ENCODE measurements at regions not wholly inside any gene's neighbourhood (a gene's known extent, or its start where the extent isn't known, plus 50 kb on each side); places are given as distances from the start of the nearest gene placed in this dataset.

DNA sequence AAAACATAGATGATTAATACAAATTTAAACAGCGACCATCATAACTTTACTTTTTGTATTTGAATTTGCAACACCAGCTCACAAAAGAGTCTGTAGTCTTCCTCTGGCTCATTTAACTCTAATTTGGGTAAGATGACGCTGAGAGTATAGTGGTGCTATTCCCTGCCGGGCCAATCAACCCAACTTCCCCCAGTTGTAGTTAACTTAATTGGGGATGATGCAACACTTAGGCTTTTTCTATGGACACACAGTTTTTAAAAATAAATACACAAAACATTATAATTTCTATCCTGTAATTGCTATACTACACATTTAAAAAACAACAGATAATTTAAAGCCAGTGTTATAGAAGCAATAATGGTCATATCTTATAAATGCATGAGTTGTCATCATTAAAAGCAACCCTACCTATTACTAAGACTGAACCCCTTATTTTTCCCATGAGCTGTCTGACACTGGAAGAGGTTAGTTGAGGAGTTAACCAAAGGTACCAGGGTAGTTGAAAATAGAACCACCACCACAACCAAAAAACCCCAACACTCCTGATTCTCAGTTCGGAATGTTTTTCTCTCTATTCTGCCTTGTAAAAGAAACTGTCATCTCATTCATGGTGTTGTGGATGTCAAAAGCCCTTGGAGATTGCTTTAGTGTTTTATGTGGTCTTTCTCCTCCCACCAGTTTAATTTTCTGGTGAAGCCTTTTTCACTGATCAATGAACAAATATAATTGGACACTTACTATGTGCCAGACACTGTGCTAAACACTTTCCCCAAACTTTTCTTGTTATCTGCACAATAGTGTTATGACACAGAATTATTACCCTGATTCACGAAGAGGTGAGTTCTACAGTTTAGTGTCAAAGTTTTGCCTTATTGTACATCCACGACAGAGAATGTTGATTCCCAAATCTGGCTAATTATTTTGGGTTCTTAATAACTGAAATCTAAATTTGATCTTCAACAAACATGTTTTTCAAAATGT, 61.5 kb upstream of the RAPGEF2 start:
- no peak for DNase-seq

DNA sequence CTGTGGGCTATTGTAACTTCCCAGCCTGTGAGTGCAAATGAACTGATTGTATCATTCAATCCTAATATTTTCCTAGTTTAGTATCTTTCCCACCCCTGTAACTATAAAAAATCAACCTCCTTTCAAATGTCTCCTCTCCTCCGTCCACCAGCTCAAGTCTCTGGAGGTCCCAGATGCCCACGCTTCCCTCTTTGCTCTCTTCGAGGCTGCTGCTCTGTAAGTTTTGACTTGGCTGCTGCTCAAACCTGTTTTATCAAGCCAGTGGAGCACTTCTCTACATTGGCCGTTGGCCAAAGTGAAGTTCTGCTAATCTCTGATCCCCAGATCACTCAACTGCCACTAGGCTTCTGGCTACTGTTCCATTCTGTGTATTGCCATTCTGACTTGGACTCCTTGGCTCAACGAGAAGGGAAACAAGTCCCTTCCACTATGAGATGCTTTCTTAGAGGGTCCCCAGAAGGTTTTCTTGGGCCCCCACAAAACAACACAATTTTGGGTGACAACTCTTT, 60.7 kb upstream of the RAPGEF2 start:
- peak in 2 of 3 donors; percentile 10 to 16 for DNase-seq

DNA sequence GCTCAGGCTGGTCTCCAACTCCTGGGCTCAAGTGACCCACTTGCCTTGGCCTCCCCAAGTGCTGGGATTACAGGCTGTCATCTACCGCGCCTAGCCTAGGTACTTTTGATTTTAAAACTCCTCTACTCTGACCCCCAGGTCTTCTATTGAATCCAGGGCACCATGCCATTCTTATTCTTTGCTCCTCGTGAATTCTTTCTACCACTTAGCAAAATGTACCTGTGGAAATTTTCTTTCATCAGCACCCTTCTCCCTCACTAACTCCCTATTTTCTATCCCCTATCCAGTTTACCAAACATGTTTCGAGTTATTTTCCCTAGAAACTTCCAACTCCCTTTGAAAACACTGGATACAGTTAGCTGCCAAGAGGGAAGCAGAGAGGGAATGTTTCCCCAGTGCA, 60.0 kb upstream of the RAPGEF2 start:
- DNase-seq, result no peak

DNA sequence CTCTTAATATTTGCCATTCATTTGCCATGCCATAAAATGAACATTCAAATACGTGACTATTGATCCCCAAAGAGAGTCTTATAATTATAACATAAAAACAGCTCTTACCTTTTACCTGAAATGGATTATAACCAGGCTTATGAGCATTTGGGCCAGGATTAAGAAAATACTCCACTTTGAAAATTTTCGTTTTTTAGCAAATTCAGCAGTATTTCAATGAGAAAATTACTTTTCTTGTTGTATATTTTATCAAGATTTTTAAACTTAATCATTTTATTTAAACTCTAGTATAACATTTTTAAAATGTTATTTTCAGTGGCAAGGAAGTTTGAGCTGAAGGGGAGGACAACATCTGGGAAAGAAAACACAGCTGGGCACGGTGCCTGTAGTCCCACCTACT, 59.0 kb upstream of the RAPGEF2 start:
- no peak for DNase-seq

DNA sequence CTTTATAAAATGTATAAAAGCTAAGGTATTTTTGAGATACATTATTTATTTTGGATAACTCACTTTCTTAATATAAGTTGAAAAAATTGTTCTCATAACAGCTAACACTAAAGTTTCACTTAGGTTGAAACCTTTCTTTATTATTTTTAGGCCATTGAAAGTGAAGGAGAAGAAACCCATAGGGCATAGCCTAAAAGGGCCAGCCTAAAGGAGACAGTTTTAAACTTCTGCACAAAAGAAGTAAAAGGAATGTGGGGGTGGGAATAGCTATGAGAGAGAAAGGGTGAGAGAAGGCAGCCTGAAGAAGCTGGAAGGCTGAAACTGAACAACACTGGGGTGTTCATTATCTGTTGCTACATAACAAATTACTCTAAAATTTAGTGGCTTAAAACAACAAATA, 57.6 kb upstream of the RAPGEF2 start:
- no peak for DNase-seq

DNA sequence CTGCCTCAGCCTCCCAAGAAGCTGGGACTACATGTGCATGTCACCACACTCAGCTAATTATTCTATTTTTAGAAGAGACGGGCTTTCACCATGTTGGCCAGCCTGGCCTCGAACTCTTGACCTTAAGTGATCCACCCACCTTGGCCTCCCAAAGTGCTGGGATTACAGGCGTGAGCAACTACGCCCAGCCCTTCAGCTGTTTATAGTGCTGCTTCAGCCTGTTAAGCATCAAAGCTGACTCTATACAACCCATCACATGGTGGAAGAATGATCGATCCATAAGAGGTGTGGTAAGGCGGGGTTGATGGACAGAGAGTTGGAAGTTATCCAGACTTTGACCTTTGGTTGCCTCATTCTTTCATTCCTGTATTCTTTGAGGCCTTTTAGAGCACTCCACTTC, 56.2 kb upstream of the RAPGEF2 start:
- DNase-seq, result no peak

DNA sequence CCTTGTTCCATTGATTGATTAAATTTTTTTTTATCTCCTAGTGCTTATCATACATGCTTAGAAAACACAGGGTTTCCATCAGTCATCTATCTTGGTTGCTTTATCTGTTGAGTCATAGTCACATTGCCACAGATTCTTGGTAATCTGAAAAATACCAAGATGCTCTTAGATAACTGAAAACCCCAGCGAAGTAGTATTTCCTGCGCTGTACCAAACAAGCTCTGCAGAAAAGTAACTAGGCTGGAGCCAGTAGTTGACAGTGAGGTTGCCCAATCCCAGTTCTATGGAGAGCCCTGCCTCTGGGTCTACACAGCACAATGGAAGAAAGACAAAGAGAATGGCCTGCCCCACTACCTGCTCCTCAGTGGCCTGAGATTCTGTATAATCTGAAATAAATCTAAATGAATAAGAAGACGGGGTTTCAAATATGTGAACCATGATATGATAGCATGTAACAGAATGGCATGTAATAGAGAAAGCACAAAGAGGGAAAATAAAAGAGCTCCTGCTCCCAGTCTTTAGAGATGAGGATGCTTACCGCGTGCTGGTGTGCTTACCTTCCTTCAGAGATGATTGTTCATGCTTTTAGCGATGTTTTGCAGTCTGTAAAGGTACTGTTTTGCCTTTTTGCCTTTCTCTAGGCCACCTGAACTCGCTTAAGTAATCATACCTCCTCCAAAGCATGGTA, 55.3 kb upstream of the RAPGEF2 start:
- DNase-seq, result peak in 2 of 3 donors; percentile 11 to 32

DNA sequence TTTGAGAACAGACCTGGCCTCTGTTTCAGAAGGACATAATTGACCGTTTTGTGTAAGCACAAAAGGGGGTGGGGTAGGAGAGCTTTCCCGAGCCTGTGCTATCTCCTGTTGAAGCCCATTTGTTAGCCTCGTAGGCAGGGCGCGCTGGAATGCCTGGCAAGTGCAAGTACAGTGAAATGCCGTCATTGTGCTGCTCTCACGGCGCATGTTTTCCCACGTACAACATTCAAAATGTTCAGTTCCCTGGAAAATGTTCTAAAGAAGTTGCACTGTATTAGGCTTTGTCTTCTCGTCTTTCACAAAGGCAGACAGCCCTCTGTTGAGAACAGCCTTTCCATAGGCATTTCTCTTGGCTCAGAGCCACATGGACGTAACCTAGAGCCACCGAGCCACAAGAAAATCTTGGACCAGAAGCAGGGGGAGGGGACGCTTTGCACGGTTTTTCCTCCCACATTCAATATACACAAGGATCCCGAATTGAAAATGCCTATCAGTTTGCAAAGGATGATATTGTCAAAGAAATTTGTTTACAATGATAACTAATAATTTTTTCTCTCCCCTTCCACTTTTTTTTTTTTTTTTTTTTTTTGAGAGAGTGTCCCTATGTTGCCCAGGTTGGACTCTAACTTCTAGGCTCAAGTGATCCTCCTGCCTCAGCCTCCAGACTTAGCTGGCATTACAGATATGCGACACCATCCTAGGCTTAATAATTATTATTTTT, 54.6 kb upstream of the RAPGEF2 start:
- DNase-seq, result no peak

DNA sequence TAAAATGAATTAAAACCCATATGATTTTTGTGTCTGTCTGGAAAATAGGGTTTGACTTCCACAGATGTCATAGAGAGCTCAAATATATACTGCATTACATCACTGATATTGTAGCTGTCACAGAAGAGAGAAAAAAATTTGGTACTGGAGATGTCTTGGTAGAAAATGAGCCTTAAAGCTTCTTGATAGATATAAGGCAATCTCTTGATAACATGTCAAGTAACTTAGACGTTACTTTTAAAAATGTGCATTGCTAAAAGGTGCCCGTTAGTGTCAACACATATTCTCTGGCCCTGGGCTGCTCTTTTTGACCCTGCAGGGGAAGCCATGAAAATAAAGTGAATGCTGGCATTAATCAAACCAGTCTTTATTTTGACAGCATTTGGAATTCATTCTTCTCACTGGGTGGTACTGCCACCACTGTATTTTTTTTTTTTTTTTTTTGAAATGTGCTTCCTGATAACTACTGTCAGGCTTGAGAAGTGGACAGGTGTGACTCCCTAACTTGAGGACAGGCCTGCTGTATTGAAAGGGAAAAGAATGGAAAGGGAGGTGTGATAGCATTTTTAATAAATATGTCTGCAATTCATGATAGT, 53.0 kb upstream of the RAPGEF2 start:
- no peak for DNase-seq

DNA sequence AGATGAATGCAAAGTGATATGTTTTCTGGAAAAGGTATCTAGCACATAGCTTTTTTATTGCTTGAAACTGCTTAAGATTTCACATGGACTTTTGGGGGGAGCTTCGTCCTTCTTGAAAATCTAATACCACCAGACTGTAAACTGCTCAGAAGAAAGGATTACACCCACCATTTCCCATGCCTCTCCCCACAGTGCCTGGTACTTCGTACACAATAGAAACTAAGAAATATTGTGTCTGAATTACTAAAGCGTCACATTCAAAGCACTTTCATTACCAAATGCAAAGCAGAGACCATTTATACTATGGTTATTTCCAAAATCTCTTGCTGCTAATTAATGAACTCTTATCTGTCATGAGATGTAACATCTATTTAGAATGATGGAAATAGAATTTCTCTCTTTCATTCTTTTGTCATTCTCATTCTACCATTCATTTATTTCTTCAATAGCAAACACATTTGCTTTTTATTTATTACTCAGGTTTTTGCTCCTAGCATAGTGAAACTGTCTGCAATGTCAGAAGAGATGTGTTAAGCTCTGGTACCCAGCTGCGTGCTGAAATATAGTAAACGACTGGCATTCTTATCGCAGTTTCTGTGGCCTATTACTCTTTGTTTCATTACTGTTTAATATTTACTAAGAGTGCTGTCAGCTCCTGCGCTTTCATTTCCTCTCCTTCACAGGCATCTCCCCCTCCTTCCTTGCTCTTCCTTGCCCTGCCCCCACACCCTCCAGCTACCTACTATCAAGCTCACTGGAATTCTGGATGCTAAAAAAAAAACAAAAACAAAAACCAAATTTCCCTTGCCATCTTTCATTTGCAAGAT, 51.4 kb upstream of the RAPGEF2 start:
- no peak for DNase-seq

DNA sequence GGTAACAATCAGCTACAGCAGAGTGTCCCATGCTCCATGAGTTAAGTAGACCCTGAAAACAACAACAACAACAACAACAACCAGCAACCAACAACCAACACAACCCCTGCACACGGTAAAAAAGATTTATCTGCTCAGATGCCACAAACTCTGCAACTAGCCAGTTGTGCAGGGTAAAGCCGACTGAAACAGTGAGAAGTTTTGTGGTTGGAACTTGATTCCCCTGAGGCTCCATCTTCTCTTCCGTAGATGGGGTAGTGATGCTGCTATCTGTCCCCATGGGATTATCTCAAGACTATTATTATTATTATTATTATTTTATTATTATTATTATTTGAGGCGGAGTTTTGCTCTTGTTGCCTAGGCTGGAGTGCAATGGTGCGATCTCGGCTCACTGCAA, 50.6 kb upstream of the RAPGEF2 start:
- DNase-seq, result no peak
